Ishikawa (cell line): ENCODE measurements at regions not wholly inside any gene's neighbourhood (a gene's known extent, or its start where the extent isn't known, plus 50 kb on each side); places are given as distances from the start of the nearest gene placed in this dataset.

Source experiments
- EP300 ChIP-seq: IDR thresholded peaks from 2 replicates; pipeline ENCODE4 v1.6.1; 2012; ENCODE audit warnings: borderline replicate concordance
- FOXM1 ChIP-seq: IDR thresholded peaks from 2 replicates; pipeline ENCODE4 v1.6.1; 2012; ENCODE audit warnings: low read depth, borderline replicate concordance
- MAX ChIP-seq: IDR thresholded peaks from 2 replicates; pipeline ENCODE4 v1.6.1; 2012
- YY1 ChIP-seq: IDR thresholded peaks from 2 replicates; pipeline ENCODE4 v1.6.1; 2012; ENCODE audit warnings: low read depth

GRCh38 chr14:57052705-57053302 lies 215.9 kb downstream of the EXOC5 start:
- TF ChIP-seq MAX (no peak), FOXM1 (no peak), EP300 (no peak), YY1 (no peak)
